ENCODE measurements at regions not wholly inside any gene's neighbourhood (a gene's known extent, or its start where the extent isn't known, plus 50 kb on each side); places are given as distances from the start of the nearest gene placed in this dataset.

DNA sequence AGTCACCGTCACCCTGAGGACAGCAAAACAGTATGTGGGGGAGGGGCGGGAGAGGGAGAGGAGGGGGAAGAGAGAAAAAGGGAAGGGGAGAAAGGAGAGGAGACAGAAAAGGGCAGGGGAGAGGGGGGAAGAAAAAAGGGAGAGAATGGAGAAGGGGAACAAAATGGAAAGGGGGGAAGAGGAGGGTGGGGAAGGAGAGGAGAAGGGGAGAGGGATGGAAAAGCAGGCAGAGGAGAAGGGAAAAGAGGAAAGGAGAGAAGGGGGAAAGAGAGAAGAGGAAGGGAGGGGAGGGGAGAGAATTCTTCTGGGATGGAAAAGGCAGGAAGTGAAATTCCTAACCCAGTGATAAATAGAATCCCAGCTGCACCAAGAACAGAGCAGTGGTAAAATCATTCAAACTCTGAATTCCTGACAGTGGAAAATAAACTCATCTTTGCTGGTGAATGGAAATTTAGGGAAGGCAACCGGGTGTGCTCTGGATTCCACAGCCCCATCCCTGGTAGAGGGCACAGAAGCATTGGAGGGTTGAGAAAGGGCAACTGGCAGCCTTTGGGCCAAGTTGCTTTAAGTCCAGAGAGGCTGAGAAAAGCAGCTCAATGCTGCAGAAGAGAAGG, 244.2 kb downstream of the BCOR start:
- no peak overlapping the region for H3K27ac ChIP-seq (ENCODE audit: low read length)
- no peaks in the 10 kb centered on the region for H3K9me2 ChIP-seq (replicated peaks; ENCODE audit: low read length)
- TF ChIP-seq, protein P1, sequence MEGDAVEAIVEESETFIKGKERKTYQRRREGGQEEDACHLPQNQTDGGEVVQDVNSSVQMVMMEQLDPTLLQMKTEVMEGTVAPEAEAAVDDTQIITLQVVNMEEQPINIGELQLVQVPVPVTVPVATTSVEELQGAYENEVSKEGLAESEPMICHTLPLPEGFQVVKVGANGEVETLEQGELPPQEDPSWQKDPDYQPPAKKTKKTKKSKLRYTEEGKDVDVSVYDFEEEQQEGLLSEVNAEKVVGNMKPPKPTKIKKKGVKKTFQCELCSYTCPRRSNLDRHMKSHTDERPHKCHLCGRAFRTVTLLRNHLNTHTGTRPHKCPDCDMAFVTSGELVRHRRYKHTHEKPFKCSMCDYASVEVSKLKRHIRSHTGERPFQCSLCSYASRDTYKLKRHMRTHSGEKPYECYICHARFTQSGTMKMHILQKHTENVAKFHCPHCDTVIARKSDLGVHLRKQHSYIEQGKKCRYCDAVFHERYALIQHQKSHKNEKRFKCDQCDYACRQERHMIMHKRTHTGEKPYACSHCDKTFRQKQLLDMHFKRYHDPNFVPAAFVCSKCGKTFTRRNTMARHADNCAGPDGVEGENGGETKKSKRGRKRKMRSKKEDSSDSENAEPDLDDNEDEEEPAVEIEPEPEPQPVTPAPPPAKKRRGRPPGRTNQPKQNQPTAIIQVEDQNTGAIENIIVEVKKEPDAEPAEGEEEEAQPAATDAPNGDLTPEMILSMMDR (conservative IDR thresholded peaks at IDR 0.05; ENCODE audit: low read depth, low read length), result no peak
- TF ChIP-seq EZH2 (IDR thresholded peaks at IDR 0.05; ENCODE audit: low read length, unreplicated experiment) (no peak), EZH2phosphoT487 (IDR thresholded peaks at IDR 0.05; ENCODE audit: borderline replicate concordance, low read length) (no peak)
- no peaks in the 10 kb centered on the region for H3K36me3 ChIP-seq (ENCODE audit: low read depth, low read length)
- peaks cover 40% of the 10 kb centered on the region for H3K4me1 ChIP-seq (ENCODE audit: insufficient read depth, low read length)
- H3K27me3 ChIP-seq (ENCODE audit: low read length), result no peaks in the 10 kb centered on the region
- no peaks in the 10 kb centered on the region for H3K9me3 ChIP-seq (ENCODE audit: low read length)
- H3K4me3 ChIP-seq (ENCODE audit: low read length), result no peak overlapping the region
- no peak overlapping the region for H3K9ac ChIP-seq (ENCODE audit: low read length)
- ChIA-PET CTCF (no interaction called here), POLR2A (ENCODE audit: unreplicated experiment) (no interaction called here)
- no peak for ATAC-seq
- H3K79me2 ChIP-seq (ENCODE audit: low read length), result no peaks in the 10 kb centered on the region
- no TSS peak for BruUV-seq (replicated peaks)
- no peak overlapping the region for H3K4me2 ChIP-seq (ENCODE audit: low read length)
- no peaks in the 10 kb centered on the region for H4K20me1 ChIP-seq (ENCODE audit: low read length)
- no peak overlapping the region for H2AFZ ChIP-seq (ENCODE audit: low read length)
- no peak for DNase-seq
- intact Hi-C loops (cut with micrococcal nuclease), result no loop called here
- no peaks in the 10 kb centered on the region for H3F3A ChIP-seq (ENCODE audit: low read length, unreplicated experiment)

DNA sequence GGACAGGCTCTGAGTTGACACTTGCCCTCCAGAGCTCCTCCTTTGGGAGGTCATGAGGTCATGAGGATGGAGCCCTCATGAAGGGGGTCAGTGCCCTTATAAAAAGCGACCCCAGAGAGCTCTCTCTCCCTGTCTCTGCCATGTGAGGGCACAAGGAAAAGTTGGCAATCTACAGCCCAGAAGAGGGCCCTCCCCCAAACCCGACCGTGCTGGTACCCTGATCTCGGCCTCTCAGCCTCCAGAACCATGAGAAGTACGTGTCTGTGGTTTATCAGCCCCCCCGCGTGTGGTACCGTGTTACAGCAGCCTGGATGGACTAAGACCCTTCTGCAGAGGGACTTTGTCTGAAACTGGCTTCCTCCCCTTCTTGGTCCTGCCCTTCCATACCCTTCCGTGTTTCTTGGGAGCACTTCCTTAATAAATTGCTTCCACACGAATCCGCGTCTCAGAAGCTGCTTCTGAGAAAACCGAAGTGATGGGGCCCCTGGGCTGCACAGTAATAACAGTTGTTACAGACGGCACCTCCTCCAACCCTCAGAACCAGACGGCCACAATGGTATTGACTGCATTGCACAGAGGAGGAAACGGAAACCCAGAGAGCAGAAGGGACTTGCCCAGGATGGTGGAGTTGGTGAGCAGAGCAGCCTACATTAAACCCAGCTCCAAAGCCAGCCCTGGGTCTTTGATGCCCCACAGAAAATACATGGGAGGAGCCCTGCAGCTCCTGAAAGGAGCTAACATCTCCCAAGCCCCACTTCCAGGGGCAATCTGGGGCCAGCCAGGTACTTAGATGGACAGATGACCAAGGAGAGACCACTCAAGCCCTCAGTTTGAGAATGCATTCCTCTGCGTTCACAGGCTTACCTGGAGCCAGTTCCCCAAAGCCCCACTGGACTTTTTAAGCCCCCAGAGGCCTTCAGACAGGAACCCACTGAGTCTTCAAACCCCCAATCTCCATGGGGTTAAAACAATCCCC, 242.7 kb downstream of the BCOR start:
- Histone ChIP-seq H3K27ac (ENCODE audit: low read length) (peak overlapping the region; percentile 18; the same call in 1 of the 2 replicates), H3K27me3 (ENCODE audit: low read length) (no peaks in the 10 kb centered on the region), H3K4me2 (ENCODE audit: low read length) (peak overlapping the region; percentile 53), H3K4me3 (ENCODE audit: low read length) (no peak overlapping the region), H3K9ac (ENCODE audit: low read length) (no peak overlapping the region), H3F3A (ENCODE audit: low read length, unreplicated experiment) (no peaks in the 10 kb centered on the region), H2AFZ (ENCODE audit: low read length) (no peak overlapping the region), H4K20me1 (ENCODE audit: low read length) (no peaks in the 10 kb centered on the region), H3K79me2 (ENCODE audit: low read length) (no peaks in the 10 kb centered on the region), H3K36me3 (ENCODE audit: low read depth, low read length) (no peaks in the 10 kb centered on the region), H3K4me1 (ENCODE audit: insufficient read depth, low read length) (peaks cover 36% of the 10 kb centered on the region), H3K9me2 (replicated peaks; ENCODE audit: low read length) (no peaks in the 10 kb centered on the region), H3K9me3 (ENCODE audit: low read length) (no peaks in the 10 kb centered on the region)
- POLR2A ChIA-PET (ENCODE audit: unreplicated experiment), result no interaction called here
- CTCF ChIA-PET, result no interaction called here
- intact Hi-C loops (cut with micrococcal nuclease), result no loop called here
- BruUV-seq (replicated peaks), result no TSS peak
- no peak for ATAC-seq
- DNase-seq, result no peak
- no peak for TF ChIP-seq EZH2 (IDR thresholded peaks at IDR 0.05; ENCODE audit: low read length, unreplicated experiment)
- TF ChIP-seq, protein P1 (conservative IDR thresholded peaks at IDR 0.05; ENCODE audit: low read depth, low read length), result no peak
- TF ChIP-seq EZH2phosphoT487 (IDR thresholded peaks at IDR 0.05; ENCODE audit: borderline replicate concordance, low read length), result no peak

DNA sequence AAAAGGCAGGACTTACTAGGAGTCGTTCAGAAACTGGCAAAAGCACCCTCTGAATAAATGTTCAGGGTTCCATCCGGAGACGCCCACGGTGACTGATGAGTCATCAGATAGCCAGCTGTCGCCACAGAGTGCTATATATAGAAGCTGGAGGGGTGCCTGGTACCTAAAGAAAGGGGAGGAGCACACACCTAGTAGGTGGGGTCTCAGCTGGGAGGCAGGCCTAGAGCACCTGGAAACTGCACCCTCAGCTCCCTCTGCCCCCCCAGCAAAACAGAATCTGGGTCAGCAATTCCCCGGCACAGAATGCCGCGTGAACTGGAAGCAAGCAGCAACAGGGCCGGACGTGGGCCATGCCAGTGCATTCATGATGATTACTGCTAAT, 242.0 kb downstream of the BCOR start:
- peak overlapping the region; percentile 18; the same call in 1 of the 2 replicates for H3K27ac ChIP-seq (ENCODE audit: low read length)
- H3K79me2 ChIP-seq (ENCODE audit: low read length), result no peaks in the 10 kb centered on the region
- no peaks in the 10 kb centered on the region for H3K9me3 ChIP-seq (ENCODE audit: low read length)
- H3K9me2 ChIP-seq (replicated peaks; ENCODE audit: low read length), result no peaks in the 10 kb centered on the region
- H3K27me3 ChIP-seq (ENCODE audit: low read length), result no peaks in the 10 kb centered on the region
- H4K20me1 ChIP-seq (ENCODE audit: low read length), result no peaks in the 10 kb centered on the region
- ChIA-PET CTCF (no interaction called here), POLR2A (ENCODE audit: unreplicated experiment) (no interaction called here)
- no peak overlapping the region for H3K4me3 ChIP-seq (ENCODE audit: low read length)
- intact Hi-C loops (cut with micrococcal nuclease), result no loop called here
- no peak overlapping the region for H2AFZ ChIP-seq (ENCODE audit: low read length)
- no peaks in the 10 kb centered on the region for H3F3A ChIP-seq (ENCODE audit: low read length, unreplicated experiment)
- peaks cover 42% of the 10 kb centered on the region for H3K4me1 ChIP-seq (ENCODE audit: insufficient read depth, low read length)
- TF ChIP-seq EZH2 (IDR thresholded peaks at IDR 0.05; ENCODE audit: low read length, unreplicated experiment), result no peak
- TF ChIP-seq, protein P1 (conservative IDR thresholded peaks at IDR 0.05; ENCODE audit: low read depth, low read length), result no peak
- TF ChIP-seq EZH2phosphoT487 (IDR thresholded peaks at IDR 0.05; ENCODE audit: borderline replicate concordance, low read length), result no peak
- no TSS peak for BruUV-seq (replicated peaks)
- peak; percentile 47 for ATAC-seq
- H3K9ac ChIP-seq (ENCODE audit: low read length), result no peak overlapping the region
- peak overlapping the region; percentile 53 for H3K4me2 ChIP-seq (ENCODE audit: low read length)
- DNase-seq, result peak; percentile 77
- H3K36me3 ChIP-seq (ENCODE audit: low read depth, low read length), result no peaks in the 10 kb centered on the region
